C4-2B (cell line): ENCODE measurements at regions not wholly inside any gene's neighbourhood (a gene's known extent, or its start where the extent isn't known, plus 50 kb on each side); places are given as distances from the start of the nearest gene placed in this dataset.

Experiments used
- ZFX ChIP-seq: fragments of 450-650 bp; IDR thresholded peaks from 2 replicates; pipeline ENCODE4 v1.6.1; 2017
- TF ChIP-seq, protein P1 (sequence below): fragments of 450-650 bp; conservative IDR thresholded peaks from 2 replicates; pipeline ENCODE4 v1.5.1; 2017; ENCODE audit warnings: mild to moderate bottlenecking

DNA sequence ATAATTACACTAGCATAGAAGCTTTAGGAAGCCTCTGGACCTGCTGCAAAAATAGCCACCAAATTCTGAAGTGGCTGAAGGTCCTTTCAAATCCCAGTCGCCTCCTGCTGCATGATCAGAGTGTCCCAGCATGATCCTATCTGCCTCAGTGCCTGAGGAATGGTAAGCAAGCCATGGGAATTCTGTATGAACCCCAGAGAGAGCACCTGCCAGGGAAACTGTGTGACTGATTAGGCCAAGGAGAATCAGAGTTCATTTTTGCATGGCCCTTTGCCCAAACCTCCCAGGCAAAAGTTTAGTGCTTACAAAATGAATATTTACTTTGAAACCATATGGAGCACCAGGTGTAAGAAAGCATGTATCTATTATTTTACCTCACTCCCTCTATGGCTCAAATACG lies 221.4 kb downstream of the ARL4C start:
- TF ChIP-seq, protein P1, sequence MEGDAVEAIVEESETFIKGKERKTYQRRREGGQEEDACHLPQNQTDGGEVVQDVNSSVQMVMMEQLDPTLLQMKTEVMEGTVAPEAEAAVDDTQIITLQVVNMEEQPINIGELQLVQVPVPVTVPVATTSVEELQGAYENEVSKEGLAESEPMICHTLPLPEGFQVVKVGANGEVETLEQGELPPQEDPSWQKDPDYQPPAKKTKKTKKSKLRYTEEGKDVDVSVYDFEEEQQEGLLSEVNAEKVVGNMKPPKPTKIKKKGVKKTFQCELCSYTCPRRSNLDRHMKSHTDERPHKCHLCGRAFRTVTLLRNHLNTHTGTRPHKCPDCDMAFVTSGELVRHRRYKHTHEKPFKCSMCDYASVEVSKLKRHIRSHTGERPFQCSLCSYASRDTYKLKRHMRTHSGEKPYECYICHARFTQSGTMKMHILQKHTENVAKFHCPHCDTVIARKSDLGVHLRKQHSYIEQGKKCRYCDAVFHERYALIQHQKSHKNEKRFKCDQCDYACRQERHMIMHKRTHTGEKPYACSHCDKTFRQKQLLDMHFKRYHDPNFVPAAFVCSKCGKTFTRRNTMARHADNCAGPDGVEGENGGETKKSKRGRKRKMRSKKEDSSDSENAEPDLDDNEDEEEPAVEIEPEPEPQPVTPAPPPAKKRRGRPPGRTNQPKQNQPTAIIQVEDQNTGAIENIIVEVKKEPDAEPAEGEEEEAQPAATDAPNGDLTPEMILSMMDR: no peak
- TF ChIP-seq ZFX: no peak
